Caco-2 (cell line): ENCODE measurements at regions not wholly inside any gene's neighbourhood (a gene's known extent, or its start where the extent isn't known, plus 50 kb on each side); places are given as distances from the start of the nearest gene placed in this dataset.

ENCODE experiments used
- BruUV-seq: library from RNA; stranded (reverse); fragments of 400-500 nt; replicated peaks from 2 replicates; lab custom pipeline; 2021; lab: Mats Ljungman, UMichigan
- CTCF ChIA-PET: fragments of 300-600 bp; sonication (Branson Sonifier 250); formaldehyde crosslinking; loops from one replicate; lab custom pipeline; 2022; ENCODE audit warnings: antibody characterized with exemption; lab: Charles Lee
- POLR2A ChIA-PET: fragments of 300-600 bp; sonication (Branson Sonifier 250); formaldehyde crosslinking; loops from one replicate; lab custom pipeline; 2022; ENCODE audit warnings: antibody characterized with exemption; lab: Charles Lee
- DNase-seq, 2 experiments: peaks; one replicate each; pipeline versions ENCODE4 v3.0.0 to v3.0.0-alpha.2; 2020 to 2022
- H3K27me3 ChIP-seq: replicated peaks from 2 replicates; pipeline ENCODE4 v1.6.0; 2011; ENCODE audit warnings: low read length; ENCODE audit not compliant: control insufficient read depth, insufficient read depth
- H3K36me3 ChIP-seq: 2 replicates; pipeline ENCODE4 v1.5.1; 2011; ENCODE audit warnings: low read length; ENCODE audit not compliant: control insufficient read depth, insufficient read depth
- H3K4me1 ChIP-seq: fragments of 250-450 bp; sonication (Bioruptor Pico); 2 replicates; pipeline ENCODE4 v1.5.1; 2020; ENCODE audit warnings: mild to moderate bottlenecking
- H3K4me3 ChIP-seq: 2 replicates; pipeline ENCODE4 v1.5.1; 2011; ENCODE audit warnings: low read depth, mild to moderate bottlenecking, control low read depth, low read length
- H3K9me3 ChIP-seq: fragments of 250-450 bp; sonication (Bioruptor Pico); 2 replicates; pipeline ENCODE4 v1.5.1; 2020; ENCODE audit warnings: mild to moderate bottlenecking, moderate library complexity
- H3K27ac Mint-ChIP-seq: one replicate; pipeline ENCODE4 v1.8.0; 2022; ENCODE audit warnings: mixed read lengths; ENCODE audit not compliant: unreplicated experiment
- H3K27me3 Mint-ChIP-seq: one replicate; pipeline ENCODE4 v1.8.0; 2022; ENCODE audit warnings: mixed read lengths; ENCODE audit not compliant: insufficient read depth, unreplicated experiment
- H3K36me3 Mint-ChIP-seq: one replicate; pipeline ENCODE4 v1.8.0; 2022; ENCODE audit warnings: mild to moderate bottlenecking, mixed read lengths; ENCODE audit not compliant: insufficient read depth, unreplicated experiment
- H3K4me1 Mint-ChIP-seq: one replicate; pipeline ENCODE4 v1.8.0; 2022; ENCODE audit warnings: low read depth, mixed read lengths; ENCODE audit not compliant: unreplicated experiment
- H3K4me3 Mint-ChIP-seq: one replicate; pipeline ENCODE4 v1.8.0; 2022; ENCODE audit warnings: mild to moderate bottlenecking, moderate library complexity, mixed read lengths; ENCODE audit not compliant: unreplicated experiment
- H3K9me3 Mint-ChIP-seq: one replicate; pipeline ENCODE4 v1.8.0; 2022; ENCODE audit warnings: mixed read lengths; ENCODE audit not compliant: unreplicated experiment
- intact Hi-C: fragments of 100-400 bp; cut with micrococcal nuclease; formaldehyde crosslinking; loops from one replicate; pipeline ENCODE4 v1.10.0; 2022; ENCODE audit not compliant: unreplicated experiment
- TF ChIP-seq, protein P1 (sequence below), 2 experiments: fragments of 200-600 bp in 1 of 2; IDR thresholded peaks; 1 replicate in 1 of 2; 2 replicates in 1 of 2; pipeline versions ENCODE4 v1.5.1 to v1.8.0; 2011 to 2022; ENCODE audit warnings: antibody characterized with exemption in 1 of 2, control low read depth in 1 of 2, inconsistent platforms in 1 of 2, low read depth in 1 of 2, low read length in 1 of 2, mild to moderate bottlenecking in 1 of 2, moderate library complexity in 1 of 2; ENCODE audit not compliant: insufficient read depth in 1 of 2, severe bottlenecking in 1 of 2, unreplicated experiment in 1 of 2

DNA sequence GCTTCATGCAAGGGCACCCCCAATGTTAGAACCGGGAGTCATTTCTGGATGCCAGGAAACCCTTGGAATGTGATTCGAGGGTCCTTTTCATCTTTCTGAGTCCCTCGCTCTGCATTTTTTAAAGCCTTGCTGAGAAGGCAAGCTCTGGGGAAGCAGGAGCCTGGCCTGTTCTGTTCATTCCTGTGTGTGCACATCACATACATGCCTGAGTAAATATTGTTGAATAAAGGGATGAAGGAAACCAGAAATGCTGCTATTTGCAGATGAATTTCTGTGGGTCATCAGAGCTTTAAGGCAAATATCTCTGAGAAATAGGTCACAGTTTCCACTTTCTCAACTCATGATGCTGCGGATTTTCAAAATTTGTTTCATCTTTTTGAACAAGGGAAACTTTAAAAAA lies 170.1 kb downstream of the PAH start:
- no peak for DNase-seq
- Histone ChIP-seq H3K9me3 (no peaks in the 10 kb centered on the region), H3K4me3 (no peak overlapping the region), H3K4me1 (no peaks in the 10 kb centered on the region), H3K36me3 (no peaks in the 10 kb centered on the region), H3K27me3 (no peaks in the 10 kb centered on the region)
- intact Hi-C loops: no loop called here
- ChIA-PET CTCF (no interaction called here), POLR2A (no interaction called here)
- no TSS peak for BruUV-seq
- no peaks in the 10 kb centered on the region for H3K27me3 Mint-ChIP-seq
- H3K9me3 Mint-ChIP-seq: no peaks in the 10 kb centered on the region
- no peaks in the 10 kb centered on the region for H3K36me3 Mint-ChIP-seq
- no peak overlapping the region for H3K27ac Mint-ChIP-seq
- H3K4me3 Mint-ChIP-seq: no peak overlapping the region
- H3K4me1 Mint-ChIP-seq: no peaks in the 10 kb centered on the region
- TF ChIP-seq, protein P1, sequence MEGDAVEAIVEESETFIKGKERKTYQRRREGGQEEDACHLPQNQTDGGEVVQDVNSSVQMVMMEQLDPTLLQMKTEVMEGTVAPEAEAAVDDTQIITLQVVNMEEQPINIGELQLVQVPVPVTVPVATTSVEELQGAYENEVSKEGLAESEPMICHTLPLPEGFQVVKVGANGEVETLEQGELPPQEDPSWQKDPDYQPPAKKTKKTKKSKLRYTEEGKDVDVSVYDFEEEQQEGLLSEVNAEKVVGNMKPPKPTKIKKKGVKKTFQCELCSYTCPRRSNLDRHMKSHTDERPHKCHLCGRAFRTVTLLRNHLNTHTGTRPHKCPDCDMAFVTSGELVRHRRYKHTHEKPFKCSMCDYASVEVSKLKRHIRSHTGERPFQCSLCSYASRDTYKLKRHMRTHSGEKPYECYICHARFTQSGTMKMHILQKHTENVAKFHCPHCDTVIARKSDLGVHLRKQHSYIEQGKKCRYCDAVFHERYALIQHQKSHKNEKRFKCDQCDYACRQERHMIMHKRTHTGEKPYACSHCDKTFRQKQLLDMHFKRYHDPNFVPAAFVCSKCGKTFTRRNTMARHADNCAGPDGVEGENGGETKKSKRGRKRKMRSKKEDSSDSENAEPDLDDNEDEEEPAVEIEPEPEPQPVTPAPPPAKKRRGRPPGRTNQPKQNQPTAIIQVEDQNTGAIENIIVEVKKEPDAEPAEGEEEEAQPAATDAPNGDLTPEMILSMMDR (IDR thresholded peaks at IDR 0.05; ENCODE audit: insufficient read depth in 1 of 2, low read depth in 1 of 2, low read length in 1 of 2, severe bottlenecking in 1 of 2, unreplicated experiment in 1 of 2): no peak

DNA sequence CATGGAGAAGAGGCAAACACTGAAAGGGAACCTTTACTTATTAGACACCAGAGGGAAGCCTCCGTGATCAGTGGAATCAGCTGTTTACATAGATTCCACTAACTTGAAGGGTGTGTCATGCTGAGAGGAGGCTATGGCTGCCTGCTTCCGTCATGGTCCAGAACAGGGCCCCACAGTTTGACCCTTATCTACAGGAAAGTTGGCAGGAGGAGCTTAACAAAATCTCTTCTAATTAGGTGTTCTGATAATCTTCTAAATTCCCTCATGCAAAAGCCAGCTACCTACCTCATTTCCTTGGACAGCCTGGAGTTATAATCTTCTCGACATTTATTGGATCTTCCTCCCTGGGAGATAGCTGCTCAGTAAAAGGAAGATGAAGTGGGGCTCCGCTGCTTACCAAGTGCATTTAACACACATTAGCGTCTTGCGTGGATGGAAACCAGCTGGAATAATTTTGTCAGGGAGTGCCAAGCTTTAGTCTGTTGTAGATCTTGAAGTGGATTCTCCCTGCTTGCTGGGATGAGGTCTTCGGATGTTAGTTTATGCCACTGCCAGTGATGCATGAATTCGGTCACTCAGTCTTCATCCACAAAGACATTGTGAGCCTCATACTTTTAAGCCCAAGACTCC lies 171.0 kb downstream of the PAH start:
- intact Hi-C loops: no loop called here
- H3K4me1 ChIP-seq: no peaks in the 10 kb centered on the region
- POLR2A ChIA-PET: no interaction called here

DNA sequence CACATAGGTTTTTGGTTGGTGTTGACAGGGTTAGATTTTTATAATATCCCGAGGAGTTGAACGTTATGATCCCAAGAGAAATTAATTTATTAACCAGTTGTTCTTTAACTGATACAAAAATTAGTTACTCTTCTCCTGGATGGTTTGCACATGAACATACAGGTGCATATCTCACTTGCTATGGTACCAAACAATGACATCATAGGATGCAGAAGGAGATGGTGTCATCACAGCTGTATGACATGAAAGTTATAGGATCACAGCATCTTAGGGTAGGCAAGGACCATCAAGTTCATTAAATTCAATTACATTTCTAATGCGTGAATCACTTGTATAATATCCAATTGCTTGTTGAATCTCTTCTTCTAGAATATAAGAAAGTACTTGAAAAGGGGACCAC lies 175.8 kb downstream of the PAH start:
- no peaks in the 10 kb centered on the region for H3K4me1 Mint-ChIP-seq
- intact Hi-C loops: loop anchor here (2.0 to 5.0 kb wide), 2 partner anchors 440 to 644 kb away; no protein-coding TSS in a partner anchor

More for the DNA sequence above, 171.0 kb downstream of the PAH start:
- H3K27me3 ChIP-seq: no peaks in the 10 kb centered on the region
- no TSS peak for BruUV-seq
- Mint-ChIP-seq H3K4me3 (no peak overlapping the region), H3K9me3 (no peaks in the 10 kb centered on the region), H3K36me3 (no peaks in the 10 kb centered on the region), H3K27me3 (no peaks in the 10 kb centered on the region), H3K27ac (no peak overlapping the region), H3K4me1 (no peaks in the 10 kb centered on the region)
- DNase-seq: no peak
- no peaks in the 10 kb centered on the region for H3K9me3 ChIP-seq
- TF ChIP-seq, protein P1 (IDR thresholded peaks at IDR 0.05; ENCODE audit: insufficient read depth in 1 of 2, low read depth in 1 of 2, low read length in 1 of 2, severe bottlenecking in 1 of 2, unreplicated experiment in 1 of 2): no peak
- H3K36me3 ChIP-seq: no peaks in the 10 kb centered on the region
- CTCF ChIA-PET: no interaction called here
- no peak overlapping the region for H3K4me3 ChIP-seq

More for the DNA sequence above, 175.8 kb downstream of the PAH start:
- ChIA-PET POLR2A (no interaction called here), CTCF (no interaction called here)
- no peaks in the 10 kb centered on the region for H3K9me3 ChIP-seq
- H3K27me3 ChIP-seq: no peaks in the 10 kb centered on the region
- H3K9me3 Mint-ChIP-seq: peaks cover 6% of the 10 kb centered on the region
- no peak overlapping the region for H3K4me3 ChIP-seq
- TF ChIP-seq, protein P1 (IDR thresholded peaks at IDR 0.05; ENCODE audit: insufficient read depth in 1 of 2, low read depth in 1 of 2, low read length in 1 of 2, severe bottlenecking in 1 of 2, unreplicated experiment in 1 of 2): no peak
- no peaks in the 10 kb centered on the region for H3K27me3 Mint-ChIP-seq
- H3K36me3 Mint-ChIP-seq: no peaks in the 10 kb centered on the region
- H3K27ac Mint-ChIP-seq: no peak overlapping the region
- no peaks in the 10 kb centered on the region for H3K4me1 ChIP-seq
- BruUV-seq: no TSS peak
- DNase-seq: no peak
- H3K4me3 Mint-ChIP-seq: no peak overlapping the region
- no peaks in the 10 kb centered on the region for H3K36me3 ChIP-seq
